Gastroesophageal sphincter (tissue), 3 donors: ENCODE measurements at regions not wholly inside any gene's neighbourhood (a gene's known extent, or its start where the extent isn't known, plus 50 kb on each side); places are given as distances from the start of the nearest gene placed in this dataset.

ENCODE experiments used
- CTCF ChIP-seq, 4 experiments: fragments of 200-600 bp in 2 of 4; fragments of 450-650 bp in 2 of 4; sonication (generic) in 1 of 4; IDR thresholded peaks; one replicate each; pipeline ENCODE4 v1.5.1; 2017 to 2019; ENCODE audit warnings: antibody characterized with exemption in 4 of 4, mild to moderate bottlenecking in 2 of 4, moderate library complexity in 2 of 4
- EP300 ChIP-seq: sonication (generic); formaldehyde crosslinking; IDR thresholded peaks from one replicate; pipeline ENCODE4 v1.6.1; 2017; ENCODE audit warnings: antibody characterized with exemption, mild to moderate bottlenecking
- POLR2A ChIP-seq, 2 donors: fragments of 450-650 bp; IDR thresholded peaks; one replicate each; pipeline ENCODE4 v1.6.1; 2017; ENCODE audit warnings: antibody characterized with exemption in 2 of 2, mild to moderate bottlenecking in 2 of 2, moderate library complexity in 1 of 2
- POLR2AphosphoS5 ChIP-seq: sonication (generic); formaldehyde crosslinking; IDR thresholded peaks from one replicate; pipeline ENCODE4 v1.6.1; 2017; ENCODE audit warnings: antibody characterized with exemption

- TF ChIP-seq POLR2A (IDR thresholded peaks at IDR 0.05), result no peak
- TF ChIP-seq CTCF (IDR thresholded peaks at IDR 0.05), result no peak
- no peak for TF ChIP-seq POLR2AphosphoS5
- no peak for TF ChIP-seq EP300
Observed at GRCh38 chr2:3105814-3106569, 271.6 kb downstream of the EIPR1 start.
